Inflammatory macrophage treated with lipopolysaccharide for 4 hours (primary cell): ENCODE measurements at regions not wholly inside any gene's neighbourhood (a gene's known extent, or its start where the extent isn't known, plus 50 kb on each side); places are given as distances from the start of the nearest gene placed in this dataset.
"Not testable (repeated sequence)": the region's sequence is repeated elsewhere in the genome, so short reads cannot be mapped to it uniquely, and the experiment has no call there.

Experiments used
- DNase-seq: peaks from one replicate; pipeline ENCODE4 v3.0.0-alpha.2; 2020

DNA sequence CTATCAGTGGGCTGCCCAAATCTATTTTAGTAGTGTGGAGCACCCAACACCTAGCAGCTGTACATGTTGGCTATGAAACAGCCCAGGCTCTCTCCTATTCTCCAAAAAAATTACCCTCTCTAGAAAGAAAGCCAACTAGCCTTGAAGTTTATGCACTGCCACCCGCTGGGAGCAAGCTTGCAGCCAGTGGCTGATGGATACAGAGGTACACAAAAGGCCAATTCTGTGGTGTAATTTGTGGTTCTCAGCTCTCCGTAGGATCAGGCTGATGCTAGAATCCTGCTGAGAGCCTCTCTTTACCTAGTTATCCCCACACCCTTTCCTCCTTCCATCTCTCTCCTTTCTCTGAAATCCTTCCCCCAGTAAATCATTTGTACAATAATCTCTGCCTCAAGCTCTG, 1120.7 kb downstream of the DIAPH3 start:
- DNase-seq, result no peak

DNA sequence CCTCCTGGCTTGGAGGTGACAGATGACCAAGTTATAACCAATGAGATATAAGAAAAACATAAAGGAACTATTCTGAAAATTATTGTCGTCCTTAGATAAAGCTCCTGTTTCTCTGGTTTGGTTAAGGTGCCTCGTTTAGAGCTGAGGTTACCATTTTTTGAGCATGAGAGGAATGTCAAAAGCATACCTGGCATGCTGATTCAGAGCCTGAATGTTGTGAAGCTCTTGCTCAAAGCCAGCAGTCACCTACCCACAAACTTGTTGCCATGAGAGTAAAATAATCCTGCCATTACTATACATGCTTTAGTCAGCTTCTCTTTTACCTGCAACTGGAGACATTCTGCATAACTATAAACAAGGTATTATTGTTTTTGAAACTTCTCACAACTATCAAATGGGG, 1116.2 kb downstream of the DIAPH3 start:
- DNase-seq, result no peak

DNA sequence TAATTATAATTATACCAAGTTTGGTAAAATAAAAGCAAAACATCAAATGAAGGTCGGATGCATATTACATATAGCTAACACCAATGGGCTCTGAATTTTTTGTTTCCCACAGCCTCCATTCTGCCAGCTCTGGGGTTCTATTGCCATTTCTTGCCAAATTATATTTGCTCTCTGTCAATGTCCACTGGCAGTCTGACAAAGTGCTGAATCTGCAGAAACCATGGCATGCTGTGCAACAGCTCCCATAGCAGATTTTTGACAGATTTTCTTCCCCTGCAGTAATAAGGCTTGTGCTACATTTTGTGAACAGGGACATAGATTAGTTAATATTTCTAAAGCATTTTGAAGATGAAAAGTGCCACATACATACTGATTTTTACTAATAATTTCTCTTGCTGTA, 1102.1 kb downstream of the DIAPH3 start:
- DNase-seq, result no peak

DNA sequence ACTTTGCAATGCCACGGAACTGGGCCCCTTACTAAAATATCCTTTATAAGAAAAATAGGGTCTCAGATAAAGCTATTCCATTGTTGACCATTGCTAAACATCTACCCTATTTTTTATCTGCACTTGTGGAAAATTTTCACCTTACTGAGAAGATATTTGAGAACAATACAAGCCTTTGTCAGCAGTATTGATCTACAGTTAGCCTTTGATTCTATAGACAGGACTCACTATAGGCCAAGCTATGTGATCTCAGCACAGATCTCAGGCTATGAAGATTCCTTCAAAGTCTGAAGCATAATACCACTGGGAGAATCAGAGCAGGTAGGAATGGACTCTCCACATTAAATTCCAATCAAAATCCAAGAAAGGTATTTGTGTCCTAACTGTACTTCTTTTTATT, 1099.7 kb downstream of the DIAPH3 start:
- DNase-seq, result no peak

DNA sequence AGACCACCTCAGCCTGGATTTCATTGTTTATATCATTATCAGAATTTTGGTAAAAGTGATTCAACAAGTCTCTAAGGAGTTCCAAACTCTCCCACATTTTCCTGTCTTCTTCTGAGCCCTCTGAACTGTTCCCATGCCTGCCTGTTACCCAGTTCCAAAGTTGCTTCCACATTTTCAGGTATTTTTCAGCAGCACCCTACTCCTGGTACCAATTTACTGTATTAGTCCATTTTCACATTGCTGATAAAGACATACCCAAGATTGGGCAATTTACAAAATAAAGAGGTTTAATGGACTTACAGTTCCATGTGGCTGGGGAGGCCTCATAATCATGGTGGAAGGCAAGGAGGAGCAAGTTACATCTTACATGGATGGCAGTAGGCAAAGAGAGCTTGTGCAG, 1087.3 kb downstream of the DIAPH3 start:
- not testable (repeated sequence) for DNase-seq

DNA sequence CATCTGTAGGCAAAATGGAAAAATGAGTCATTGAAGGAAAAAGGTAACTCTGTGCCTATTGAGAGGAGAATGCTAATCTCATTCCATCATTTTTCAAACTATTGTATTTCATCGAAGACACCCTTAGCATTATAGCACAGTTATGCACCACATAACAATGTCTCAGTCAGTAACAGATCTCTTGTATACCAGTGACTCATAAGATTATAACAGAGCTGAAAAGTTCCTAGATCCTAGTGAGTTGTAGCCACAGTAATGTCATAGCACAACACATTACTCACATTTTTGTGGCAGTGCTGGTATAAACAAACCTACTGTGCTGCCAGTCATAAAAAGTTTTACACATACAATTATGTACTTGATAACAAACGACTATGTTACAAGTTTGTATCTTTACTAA, 1077.6 kb downstream of the DIAPH3 start:
- no peak for DNase-seq

DNA sequence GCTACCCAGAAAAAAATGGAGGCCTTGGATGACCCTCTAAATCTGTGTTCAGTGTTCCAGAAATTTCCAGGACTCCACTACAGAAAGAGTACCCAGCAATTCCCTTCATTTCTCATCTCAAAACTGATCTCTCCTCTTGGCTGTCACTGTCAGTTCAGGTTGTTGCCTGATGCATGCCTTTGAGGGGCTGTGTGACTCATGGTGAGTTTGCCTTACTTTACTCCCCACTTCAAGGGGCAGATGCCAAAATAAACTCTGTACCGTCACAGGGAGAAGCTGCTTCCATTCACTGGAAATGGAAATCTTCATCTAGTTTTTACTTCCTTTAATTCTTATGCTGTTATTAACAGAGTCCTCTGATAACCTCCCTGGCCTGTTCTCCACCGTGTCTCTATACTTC, 1075.0 kb downstream of the DIAPH3 start:
- DNase-seq, result no peak

DNA sequence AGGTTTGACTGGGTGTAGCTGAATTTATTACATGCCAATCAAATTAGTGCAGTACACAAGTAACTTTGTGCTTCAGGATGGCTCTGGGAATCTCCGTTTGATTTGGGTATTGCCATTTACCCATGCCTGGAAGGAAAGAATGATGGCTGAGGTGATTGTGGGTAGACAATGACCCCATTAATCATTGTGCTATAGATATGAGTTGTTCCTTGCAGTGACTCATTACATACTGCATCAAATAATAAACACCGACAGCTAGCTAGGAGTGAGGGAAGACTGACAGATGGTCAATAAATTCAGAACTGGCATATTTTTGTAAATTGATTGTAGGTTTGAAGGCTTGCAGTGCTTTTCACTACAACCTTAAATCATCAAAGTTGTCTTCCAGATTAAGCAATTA, 1069.5 kb downstream of the DIAPH3 start:
- no peak for DNase-seq

DNA sequence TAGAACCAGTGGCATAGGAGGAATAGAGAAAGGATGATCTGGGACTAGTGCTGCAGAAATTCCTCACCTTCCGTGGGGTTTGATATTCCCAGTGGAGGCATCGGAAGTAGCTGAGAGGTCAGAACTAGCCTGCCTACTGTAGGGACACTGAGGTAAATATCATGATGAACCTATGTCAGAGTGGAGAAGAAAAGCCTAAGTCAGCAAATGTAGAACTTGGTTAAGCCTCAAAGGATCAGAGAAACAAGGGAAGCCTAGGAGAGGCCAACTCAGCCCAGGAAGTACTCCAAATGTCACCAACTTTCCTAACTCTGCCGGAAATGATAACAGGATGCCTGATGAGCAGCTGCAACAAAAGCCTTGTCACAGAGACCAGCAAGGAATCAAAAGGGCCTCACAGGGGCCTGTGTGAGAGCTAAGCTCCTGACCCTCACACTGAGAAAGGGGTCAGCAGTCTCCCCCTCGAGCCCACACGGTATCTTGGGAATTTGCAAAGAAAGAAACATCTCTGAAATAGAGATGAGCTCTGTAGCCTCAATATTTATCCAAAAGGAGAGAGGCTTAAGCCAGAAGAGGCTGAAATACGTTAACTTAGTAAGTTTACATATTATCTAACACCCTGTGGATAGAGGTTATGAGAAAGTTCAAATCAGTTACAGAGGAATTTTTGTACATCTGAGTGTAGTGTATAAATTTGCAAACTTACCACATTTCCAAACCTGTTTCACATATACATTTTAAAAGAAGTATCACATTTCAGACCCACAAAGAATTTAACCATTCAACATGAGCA, 1064.3 kb downstream of the DIAPH3 start:
- no peak for DNase-seq

DNA sequence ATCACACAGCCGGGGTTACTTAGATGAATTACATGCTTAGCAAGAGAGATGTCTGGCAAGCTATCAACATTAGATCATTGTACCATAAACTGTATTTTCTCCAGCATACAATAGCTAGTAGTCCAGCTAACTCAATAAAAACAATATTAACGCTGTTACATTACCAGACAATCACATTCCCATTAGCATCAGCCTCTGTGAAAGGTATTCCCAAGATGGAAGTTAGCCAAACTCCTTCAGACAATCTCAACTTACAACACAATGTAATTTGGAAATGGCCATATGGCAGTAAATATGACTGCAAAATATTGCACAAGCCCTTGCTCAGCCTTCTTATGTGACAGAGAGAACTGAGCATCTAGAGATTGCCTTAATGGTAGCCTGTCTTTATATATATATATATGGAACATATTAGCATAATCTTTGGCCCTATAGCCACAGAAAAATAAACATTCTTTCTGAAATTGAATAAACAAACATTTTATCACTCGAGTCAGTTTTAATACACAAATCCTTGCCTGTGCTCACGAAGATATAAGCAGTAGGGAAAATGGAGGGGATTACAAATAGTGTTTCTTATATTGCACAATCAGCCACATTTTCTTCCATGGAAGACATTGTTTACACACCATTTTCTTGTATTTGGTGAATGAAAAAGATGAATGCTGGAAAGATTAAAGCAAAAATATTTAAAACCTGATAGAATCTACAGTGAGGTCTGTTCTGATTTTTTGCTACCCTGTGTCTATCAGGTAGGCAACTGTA, 1060.5 kb downstream of the DIAPH3 start:
- no peak for DNase-seq

DNA sequence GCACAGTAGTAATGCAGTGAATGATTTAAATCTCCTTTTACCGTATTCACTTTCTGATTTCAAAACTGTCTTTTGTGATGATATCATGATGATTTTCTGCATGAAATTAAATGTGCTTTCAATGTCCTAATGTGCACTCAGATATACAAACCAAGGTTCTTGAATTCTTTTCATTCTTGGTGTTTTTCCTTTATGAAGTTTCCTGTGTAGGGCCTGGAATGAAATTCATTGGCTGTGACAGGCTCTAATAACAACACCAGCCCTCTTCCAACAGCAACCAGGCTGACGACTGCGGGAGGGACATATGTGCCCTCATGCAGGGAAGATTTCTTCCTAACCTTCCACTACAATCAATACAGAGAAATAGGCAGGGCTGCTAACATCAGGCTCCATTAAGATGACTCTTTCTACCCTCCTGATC, 1052.0 kb downstream of the DIAPH3 start:
- DNase-seq, result no peak

DNA sequence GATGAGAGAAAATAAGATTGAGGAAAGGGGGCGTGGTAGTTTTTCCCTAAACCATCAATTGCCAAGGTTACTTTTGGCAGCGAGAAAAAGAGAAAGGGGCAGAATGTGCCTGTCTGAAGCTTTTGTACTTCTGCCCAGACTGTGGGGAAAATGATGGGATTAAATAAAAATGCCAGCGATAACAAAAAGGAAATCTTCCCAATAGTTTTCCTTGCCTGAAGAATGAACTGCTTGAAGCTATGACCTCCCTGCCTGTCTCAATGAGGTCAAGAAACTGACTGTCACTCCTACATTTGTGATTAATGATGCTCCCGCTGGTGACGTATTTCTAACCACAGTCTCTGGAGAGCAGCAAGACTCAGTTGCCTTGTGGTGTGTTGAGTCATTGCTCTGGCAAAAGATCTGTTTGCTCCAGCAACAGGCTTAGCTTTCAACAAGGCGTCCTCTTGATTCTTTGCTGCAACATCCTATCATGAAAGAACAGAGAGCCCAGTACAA, 1051.5 kb downstream of the DIAPH3 start:
- no peak for DNase-seq

DNA sequence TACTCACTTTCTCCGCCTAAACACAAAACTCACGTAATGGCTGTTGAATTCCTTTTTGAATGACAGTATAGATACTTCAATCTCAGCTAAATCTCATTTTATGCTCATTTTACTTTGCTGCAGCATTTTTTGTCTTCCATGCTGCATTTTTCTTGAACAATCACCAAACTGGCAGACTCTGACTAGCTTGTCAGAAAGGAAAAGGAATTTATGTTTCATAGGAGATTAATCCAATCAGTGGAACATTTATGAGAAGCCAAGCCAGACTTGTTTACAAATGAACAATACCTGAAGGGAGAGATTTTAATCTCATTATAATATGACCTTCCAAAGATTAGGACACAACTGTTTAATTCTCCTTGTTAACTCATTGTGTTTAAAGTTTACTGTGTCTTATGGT, 1044.3 kb downstream of the DIAPH3 start:
- DNase-seq, result no peak

DNA sequence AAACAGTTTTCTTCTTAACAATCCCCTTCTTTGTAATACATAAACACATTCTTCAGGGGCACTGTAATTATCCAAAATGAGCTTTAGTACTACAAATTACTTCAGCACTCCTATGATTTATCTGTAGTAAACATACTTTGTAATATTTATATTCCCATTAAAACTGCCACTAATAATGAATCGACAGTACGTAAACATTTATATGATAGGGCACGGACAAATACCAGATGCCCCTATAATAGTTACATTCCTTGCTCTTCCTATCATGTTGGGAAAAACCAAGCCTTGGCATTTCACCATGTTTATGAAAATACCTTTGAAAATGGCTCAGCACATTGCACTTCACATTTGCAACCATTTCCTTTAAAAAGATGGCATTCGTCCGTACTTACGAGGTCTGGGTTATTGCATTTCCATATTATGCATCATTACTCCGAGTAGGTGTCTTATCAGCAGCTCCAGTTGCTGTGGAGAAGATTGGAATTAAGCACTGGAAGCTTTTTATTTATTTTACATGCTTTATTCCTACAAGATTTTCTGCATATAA, 1043.4 kb downstream of the DIAPH3 start:
- DNase-seq, result no peak

DNA sequence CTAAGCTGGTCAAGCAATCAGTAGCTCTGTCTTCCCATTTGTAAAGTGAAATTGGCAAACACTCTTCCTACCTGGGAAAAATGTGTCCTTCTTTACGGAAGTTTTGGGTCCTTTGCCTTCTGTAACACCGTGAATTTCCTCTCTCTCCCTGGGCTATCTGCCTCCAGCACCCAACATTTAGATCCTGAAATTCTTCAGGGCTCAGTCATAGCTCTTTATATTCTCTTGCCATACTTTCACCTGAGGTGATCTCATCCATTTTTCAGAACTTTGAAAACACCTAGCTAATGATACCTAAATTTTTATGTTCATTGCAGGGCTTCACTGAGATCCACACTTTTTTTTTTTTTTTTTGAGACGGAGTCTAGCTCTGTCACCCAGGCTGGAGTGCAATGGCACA, 1042.2 kb downstream of the DIAPH3 start:
- DNase-seq, result no peak

DNA sequence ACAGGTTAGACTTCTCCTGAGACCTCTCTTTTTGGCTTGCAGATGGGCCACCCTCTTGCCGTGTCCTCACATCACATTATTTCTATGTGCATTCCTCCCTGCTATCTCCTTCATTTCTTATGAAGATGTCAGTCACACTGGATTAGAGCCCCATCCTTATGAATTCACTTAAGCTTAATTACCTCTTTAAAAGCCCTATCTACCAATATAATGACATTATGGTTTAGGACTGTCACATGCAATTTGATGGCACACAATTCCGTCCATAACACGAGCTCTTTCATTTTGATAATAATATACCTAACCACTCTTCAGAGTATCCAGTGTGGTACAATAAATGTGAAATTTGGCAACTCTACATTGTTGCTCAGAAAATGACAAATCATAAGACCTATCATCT, 1037.3 kb downstream of the DIAPH3 start:
- DNase-seq, result no peak

DNA sequence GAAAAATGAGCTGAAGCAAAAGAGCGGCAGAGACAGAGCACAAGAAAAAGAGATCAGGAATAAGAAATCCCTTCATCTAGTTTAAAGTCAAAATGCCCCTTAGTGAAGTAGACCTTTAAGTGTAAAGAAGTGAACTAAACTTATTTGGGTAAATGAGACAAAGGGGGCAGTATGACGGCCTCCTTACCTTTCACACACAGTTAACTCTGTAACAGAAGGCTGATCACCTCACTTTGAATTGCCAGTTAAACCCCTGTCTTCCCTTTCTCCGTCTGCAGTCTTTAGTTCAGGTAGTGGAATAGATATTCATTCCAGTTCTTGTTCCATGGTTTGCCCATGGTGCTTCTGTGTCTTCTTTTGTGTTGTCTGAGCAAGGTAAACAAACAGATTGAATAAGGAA, 1029.8 kb downstream of the DIAPH3 start:
- DNase-seq, result no peak

DNA sequence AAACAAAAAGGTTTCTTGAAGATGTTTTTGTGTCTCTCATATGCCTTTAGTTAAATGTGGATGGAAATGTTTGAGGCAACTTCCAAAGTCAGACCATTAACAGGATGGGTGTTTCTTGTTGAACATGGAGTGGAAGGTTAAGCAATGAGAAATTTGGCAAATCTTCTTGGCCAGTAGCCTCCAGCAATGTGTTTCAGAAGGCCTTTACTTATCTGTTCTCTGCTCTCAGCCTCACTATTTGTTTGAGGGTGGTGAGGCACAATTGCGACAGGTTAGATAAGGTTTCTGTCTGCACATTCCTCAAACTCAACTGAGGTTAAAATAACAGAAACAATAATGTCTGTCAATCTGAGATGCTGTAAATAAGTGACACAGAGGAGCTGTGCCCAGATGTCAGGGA, 1019.0 kb downstream of the DIAPH3 start:
- no peak for DNase-seq

DNA sequence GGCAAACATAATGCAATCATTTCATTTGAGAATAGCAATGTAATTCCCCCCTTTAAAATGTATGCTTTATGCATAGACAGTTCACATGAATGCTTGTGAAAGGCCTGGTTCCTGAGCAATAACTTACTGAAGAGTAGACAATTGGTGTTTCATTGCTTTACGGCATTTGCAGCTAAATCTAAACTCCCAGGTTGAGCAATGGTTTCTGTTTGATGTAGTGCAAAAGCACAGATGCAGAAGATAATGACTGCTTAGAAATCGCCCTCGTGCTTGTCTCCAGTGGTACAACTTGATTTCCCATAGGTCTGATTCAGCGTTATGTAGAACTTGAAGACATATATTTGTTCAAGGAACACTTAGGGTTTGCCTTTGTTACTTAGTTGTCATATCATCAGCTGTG, 1018.3 kb downstream of the DIAPH3 start:
- DNase-seq, result no peak

DNA sequence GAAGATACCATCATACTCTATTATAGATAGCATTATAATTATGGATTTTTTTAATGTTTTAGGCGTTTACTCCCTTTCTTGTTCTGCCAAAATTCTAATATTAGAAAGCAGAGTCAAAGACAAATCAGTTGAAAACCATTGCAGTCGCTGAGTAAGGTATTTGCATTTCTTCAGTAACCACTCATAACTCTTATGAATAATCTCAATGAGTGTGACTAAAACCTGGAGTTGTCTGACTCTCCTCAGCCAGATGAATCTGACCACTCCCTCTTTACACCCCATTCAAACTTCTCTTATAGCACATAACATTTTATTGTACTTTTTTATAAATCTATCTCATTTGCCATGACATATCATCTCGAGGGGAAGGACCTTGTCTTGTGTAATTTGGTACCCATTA, 1006.5 kb downstream of the DIAPH3 start:
- no peak for DNase-seq

DNA sequence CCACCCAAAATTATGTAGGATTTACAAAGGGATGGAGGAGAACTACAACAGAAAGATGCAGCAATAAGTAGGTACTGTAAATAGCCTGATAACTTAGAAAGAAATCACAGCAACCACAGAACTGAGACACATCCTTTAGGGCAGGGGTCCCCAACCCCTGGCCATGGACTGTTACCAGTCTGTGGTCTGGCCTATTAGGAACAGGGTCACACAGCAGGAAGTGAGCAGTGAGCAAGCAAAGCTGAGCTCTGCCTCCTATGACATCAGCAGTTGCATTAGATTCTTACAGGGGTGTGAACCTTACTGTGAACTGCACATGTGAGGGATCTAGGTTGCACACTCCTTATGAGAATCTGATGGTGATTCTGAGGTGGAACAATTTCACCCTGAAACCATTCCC, 997.6 kb downstream of the DIAPH3 start:
- no peak for DNase-seq

DNA sequence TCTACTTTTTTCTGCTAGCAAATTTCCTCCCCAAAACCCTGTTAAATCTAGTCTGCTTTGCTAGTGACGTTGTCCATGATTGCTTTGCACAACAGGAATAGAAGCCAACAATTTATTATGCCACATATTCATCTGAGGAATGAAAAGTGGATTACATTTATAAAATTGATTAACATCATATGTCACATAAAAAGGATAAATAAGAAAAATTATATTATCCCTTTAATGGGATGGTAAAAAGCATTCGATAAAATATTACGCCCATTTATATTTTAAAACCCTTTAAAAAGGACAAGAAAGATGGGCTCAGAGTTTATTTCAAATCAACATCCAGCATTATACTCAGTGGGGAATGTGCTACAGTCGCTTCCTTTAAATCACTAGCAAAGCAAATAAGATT, 991.7 kb downstream of the DIAPH3 start:
- DNase-seq, result no peak

DNA sequence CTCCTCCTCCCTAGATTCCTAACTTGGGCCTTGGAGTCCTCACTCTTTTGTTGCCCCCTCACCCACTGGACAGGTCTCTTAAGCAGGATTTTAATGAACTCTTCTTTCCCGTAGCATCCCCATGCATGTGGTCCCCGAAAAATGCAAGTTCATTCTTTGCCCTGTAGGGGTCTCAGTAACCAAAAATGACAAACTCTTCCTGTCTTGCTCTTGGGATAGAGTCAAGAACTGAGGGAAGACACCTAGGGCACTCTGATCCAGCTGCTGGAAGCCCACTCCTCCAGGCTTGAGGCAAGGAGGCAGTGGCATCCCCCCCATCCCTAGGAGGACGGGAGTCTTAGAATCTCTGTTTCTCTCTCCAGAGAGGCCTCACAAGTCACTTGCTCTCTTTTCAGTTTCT, 987.0 kb downstream of the DIAPH3 start:
- DNase-seq, result no peak

DNA sequence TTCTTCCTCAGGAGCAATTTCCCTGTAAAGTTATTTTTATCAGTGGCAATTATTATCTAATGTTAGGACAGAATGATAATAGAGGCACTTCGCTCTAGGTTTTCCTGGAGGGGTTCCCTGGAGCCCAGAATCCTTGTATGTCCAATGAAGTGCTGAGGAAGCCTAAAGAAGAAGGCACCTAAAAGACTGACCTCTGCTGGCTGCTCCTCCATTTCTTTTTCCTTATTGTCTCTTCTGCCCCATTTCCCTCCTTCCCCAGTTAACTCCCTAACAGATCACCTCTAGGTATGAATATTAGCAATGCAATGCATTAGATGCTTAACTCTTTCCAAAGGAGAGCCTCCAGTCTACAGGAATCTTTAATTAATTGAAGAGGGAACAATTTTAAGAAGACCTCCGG, 985.4 kb downstream of the DIAPH3 start:
- no peak for DNase-seq
